HCEC 1CT (cell line): ENCODE measurements at regions not wholly inside any gene's neighbourhood (a gene's known extent, or its start where the extent isn't known, plus 50 kb on each side); places are given as distances from the start of the nearest gene placed in this dataset.

Experiments used
- DNase-seq: peaks from one replicate; pipeline ENCODE4 v3.0.0-alpha.2; 2017

- DNase-seq = no peak
These were observed 517.5 kb downstream of the TFAP2B start for GRCh38 chr6:51336185-51336584.

GRCh38 chr6:51337277-51337676 is 518.6 kb downstream of the TFAP2B start:
- no peak for DNase-seq

- no peak for DNase-seq
These were observed 520.4 kb downstream of the TFAP2B start for GRCh38 chr6:51339108-51339507.

- DNase-seq = no peak
These were observed 521.1 kb downstream of the TFAP2B start for GRCh38 chr6:51339728-51340127.

- no peak for DNase-seq
These were observed 523.7 kb downstream of the TFAP2B start for GRCh38 chr6:51342393-51342792.

GRCh38 chr6:51349857-51350256 is 531.2 kb downstream of the TFAP2B start:
- no peak for DNase-seq

- DNase-seq = no peak
These were observed 531.7 kb downstream of the TFAP2B start for GRCh38 chr6:51350308-51350904.

GRCh38 chr6:51352506-51353029 is 533.9 kb downstream of the TFAP2B start:
- no peak for DNase-seq

- no peak for DNase-seq
These were observed 541.6 kb downstream of the TFAP2B start for GRCh38 chr6:51360287-51360686.

- DNase-seq = no peak
These were observed 546.9 kb downstream of the TFAP2B start for GRCh38 chr6:51365566-51365965.

GRCh38 chr6:51369485-51369884 is 550.8 kb downstream of the TFAP2B start:
- no peak for DNase-seq

- no peak for DNase-seq
These were observed 564.2 kb downstream of the TFAP2B start for GRCh38 chr6:51382847-51383246.

GRCh38 chr6:51384736-51385135 is 566.1 kb downstream of the TFAP2B start:
- no peak for DNase-seq

- DNase-seq = no peak
These were observed 567.7 kb downstream of the TFAP2B start for GRCh38 chr6:51386347-51386836.

- DNase-seq = no peak
These were observed 569.2 kb downstream of the TFAP2B start for GRCh38 chr6:51387907-51388306.

GRCh38 chr6:51394061-51394460 is 575.4 kb downstream of the TFAP2B start:
- no peak for DNase-seq

GRCh38 chr6:51396583-51396982 is 577.9 kb downstream of the TFAP2B start:
- no peak for DNase-seq

GRCh38 chr6:51398064-51398705 is 579.5 kb downstream of the TFAP2B start:
- DNase-seq = no peak

- DNase-seq = no peak
These were observed 580.1 kb downstream of the TFAP2B start for GRCh38 chr6:51398793-51399192.

GRCh38 chr6:51410453-51410852 is 591.8 kb downstream of the TFAP2B start:
- no peak for DNase-seq

- no peak for DNase-seq
These were observed 592.9 kb downstream of the TFAP2B start for GRCh38 chr6:51411496-51412125.

- no peak for DNase-seq
These were observed 595.7 kb downstream of the TFAP2B start for GRCh38 chr6:51414361-51414760.

GRCh38 chr6:51415501-51415900 is 596.8 kb downstream of the TFAP2B start:
- DNase-seq = no peak
